NK-92 treated with Interleukin-12 subunit alpha and Interleukin-12 subunit beta, amount 100 ng/mL, for 24 hours (cell line): ENCODE measurements at regions not wholly inside any gene's neighbourhood (a gene's known extent, or its start where the extent isn't known, plus 50 kb on each side); places are given as distances from the start of the nearest gene placed in this dataset.

Experiments used
- DNase-seq: peaks from one replicate; lab custom pipeline; 2025; lab: John Stamatoyannopoulos, UW

DNA sequence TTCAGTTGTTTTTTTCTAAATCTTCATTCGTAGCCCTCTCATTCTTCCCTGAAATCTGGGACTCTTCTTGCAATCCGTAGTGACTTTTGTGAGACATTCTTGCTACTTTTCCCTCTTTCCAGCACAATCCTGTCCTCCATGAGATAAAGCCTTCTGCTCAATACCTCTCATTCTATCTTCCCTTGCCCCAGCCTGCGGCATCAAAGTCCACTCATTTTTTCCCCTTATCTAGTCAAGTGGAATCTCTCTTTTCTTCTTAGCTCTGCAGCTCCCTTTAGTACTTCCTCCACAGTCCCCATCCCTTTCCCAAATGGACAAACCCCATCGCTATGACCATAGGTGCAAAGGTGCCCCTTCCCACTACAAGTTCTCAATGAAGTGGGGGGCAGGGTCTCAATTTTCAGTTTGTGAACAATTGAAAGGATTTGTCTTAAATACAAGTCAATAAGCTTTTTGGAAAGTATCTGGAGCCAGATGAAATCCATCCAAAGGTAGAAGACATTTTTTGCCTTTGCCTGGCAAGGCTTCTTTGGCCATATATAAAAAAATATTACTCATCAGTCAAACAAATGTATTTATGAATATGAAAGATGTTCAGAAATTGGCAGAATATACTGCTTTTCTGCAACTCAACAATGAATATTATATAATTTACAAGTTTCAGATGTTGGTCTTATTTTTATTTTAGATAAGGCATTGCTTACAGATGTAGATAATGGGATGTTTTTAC, 179.4 kb downstream of the SNAPC1 start:
- no peak for DNase-seq

GRCh38 chr14:61948376-61948775, 186.2 kb downstream of the SNAPC1 start:
- DNase-seq: no peak

GRCh38 chr14:61950340-61950739, 188.1 kb downstream of the SNAPC1 start:
- DNase-seq: no peak

DNA sequence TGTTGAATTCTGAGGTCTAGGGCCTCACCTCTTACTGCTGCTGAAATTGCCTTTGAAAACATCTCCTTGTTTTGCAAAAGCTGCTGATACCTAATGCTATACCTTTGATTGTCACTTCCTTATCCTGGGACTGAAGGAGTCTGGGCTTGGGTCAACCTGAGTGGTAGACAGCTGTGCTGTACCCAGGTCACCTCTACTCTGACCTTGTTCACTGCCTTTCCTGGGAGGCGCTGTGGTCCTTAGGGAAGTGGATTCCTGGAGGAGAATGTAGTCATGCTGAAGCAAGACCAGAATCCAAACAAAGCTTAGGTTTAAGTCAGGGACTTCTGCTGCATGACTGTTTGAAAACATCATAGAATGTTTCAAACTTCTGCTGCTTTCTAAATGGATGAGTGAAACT, 191.4 kb downstream of the SNAPC1 start:
- DNase-seq: no peak

DNA sequence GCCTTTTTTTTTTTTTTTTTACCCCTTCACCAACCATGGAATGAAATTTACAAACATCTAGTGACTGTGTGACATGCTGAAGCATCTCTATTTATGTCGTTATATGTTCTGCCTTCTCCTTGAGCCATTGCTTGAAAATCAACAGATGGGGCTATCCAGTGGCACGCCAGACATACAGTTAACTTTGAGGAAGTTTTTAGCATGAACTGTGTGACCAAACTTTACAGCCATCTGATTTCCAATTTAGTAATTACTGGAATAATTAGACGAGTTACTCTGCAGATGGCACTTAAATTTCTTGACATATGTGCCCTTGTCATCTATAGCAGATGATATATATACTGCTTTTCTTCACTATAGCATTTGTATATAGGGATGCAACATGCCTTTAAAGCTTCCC, 192.1 kb downstream of the SNAPC1 start:
- DNase-seq: no peak

DNA sequence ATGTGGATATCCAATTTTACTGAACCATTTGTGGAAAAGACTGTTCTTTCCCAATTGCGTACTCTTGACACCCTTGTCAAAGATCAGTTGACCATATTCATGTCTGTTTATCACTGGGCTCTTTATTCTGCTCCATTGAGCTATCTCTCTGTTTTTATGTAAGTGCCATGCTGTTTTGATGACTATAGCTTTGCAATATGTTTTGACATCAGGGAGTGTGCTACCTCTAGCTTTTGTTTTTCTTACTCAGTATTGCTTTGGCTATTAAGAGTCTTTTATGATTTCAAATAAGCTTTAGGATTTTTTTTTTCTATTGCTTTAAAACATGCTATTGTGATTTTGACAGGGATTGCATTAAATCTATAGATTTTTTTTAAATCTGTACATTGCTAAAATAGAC, 194.3 kb downstream of the SNAPC1 start:
- DNase-seq: no peak

GRCh38 chr14:61959348-61959747, 197.1 kb downstream of the SNAPC1 start:
- DNase-seq: no peak

- DNase-seq: no peak
Measured at GRCh38 chr14:61961369-61961768, 199.1 kb downstream of the SNAPC1 start.

GRCh38 chr14:61963926-61964325, 201.7 kb downstream of the SNAPC1 start:
- no peak for DNase-seq

DNA sequence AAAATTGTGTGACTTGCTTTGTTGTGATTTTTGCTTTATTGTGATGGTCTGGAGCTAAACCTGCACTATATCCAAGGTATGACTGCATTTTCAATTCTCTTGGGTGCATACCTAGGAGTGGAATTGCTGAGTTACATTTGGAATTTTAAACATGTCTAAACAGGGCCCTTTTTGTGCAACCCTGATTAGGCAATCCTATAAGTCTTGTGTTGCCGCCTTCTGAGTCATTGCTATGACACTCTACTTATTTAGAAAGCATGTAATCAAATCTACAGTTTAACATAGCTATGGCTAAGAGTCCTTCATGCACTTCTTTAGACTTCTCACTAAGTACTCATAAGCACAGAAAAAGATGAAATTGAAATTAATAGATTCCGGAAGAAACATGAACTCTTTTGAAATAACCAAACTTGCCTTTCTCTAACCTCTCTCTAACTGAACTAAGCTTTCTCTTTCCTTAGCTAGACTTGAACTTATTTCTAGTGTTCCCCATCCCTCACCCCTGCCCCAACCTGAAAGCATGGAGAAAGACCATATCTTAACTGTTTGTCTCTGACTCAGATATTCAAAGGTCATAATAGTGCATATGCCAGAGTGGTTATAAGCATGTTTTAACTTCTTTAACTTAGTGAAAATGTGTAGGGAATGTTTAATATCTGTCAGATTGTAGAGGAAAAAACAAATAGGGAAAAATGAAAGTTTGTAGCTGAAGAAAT, 203.0 kb downstream of the SNAPC1 start:
- no peak for DNase-seq

DNA sequence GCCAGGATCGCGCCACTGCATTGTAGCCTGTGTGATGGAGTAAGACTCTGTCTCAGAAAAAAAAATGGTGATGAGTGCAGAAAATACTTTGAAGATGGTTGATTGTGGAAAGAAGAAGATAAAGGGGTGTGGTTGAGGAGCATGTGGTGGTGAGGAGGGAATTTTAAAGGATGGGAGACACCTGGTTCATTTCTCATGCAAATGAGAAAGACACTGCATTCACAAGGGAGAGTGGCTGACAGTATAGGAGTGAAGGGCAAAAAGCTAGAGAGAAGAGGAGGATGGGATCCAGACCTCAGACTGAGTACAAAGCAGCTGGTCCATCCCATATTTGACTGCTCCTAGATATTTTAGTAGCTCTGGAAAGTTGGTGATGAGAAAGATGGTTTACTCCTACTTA, 206.0 kb downstream of the SNAPC1 start:
- DNase-seq: no peak

GRCh38 chr14:61972711-61973110, 210.5 kb downstream of the SNAPC1 start:
- no peak for DNase-seq

DNA sequence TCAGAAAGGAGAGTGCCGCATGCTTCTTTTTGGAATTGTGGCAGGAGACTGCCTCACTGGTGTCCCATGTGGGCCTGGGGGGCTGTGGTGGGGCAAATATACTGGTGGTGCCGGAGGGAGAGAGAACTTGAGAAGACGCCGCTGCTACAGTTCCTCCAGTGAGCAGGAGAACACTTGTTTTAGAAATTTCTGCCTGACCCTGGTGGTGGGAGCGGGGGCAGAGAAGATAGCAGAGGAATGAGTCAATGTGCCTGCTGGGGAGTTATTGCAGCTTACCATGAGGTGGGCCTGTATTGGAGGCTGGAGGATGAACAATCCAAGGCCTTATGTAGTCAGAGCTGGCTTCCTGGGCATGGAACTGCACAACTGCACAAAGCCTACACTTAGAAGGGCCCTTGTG, 211.8 kb downstream of the SNAPC1 start:
- no peak for DNase-seq

- DNase-seq: no peak
Measured at GRCh38 chr14:61977217-61977616, 215.0 kb downstream of the SNAPC1 start.

- no peak for DNase-seq
Measured at GRCh38 chr14:61988240-61988639, 226.0 kb downstream of the SNAPC1 start.

GRCh38 chr14:61992139-61992538, 229.9 kb downstream of the SNAPC1 start:
- no peak for DNase-seq

GRCh38 chr14:61992926-61993325, 230.7 kb downstream of the SNAPC1 start:
- no peak for DNase-seq

- no peak for DNase-seq
Measured at GRCh38 chr14:61994589-61994988, 232.4 kb downstream of the SNAPC1 start.

DNA sequence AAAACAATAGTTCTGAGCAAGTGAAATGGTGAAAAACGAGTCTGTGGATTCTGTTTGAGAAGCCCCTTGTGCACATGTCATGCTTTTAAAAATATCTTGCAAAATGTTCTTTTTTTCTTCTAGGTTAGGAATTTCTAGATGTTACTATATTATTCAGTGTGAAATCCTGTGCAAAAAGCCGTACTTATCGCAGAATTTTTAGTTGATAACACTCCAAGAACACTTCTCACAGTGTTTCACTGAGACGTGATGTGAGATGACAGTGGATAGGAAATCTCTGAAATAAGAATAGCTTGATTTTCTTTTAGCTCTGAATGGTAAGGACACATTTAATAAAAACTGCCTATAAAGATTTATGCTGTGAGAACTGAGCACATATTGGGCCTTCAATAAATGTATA, 234.5 kb downstream of the SNAPC1 start:
- DNase-seq: no peak

DNA sequence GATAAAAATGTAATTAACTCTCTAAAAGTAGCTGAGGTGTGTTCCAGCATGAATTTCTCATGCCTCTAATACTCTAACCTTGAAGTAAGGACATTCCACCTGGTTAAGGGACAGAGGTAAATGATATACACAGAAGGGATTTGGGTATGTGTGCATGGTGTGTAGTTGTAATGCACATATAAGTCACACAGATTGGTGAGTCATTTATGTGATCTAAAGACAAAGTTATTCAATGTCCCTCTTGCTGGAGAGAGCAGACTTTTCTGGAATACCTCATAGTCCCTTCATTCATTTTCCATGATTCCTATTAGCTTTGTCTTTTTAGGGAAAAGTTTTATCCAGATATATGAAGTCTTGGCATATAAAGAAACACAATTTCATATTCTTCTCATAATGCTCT, 234.9 kb downstream of the SNAPC1 start:
- no peak for DNase-seq

DNA sequence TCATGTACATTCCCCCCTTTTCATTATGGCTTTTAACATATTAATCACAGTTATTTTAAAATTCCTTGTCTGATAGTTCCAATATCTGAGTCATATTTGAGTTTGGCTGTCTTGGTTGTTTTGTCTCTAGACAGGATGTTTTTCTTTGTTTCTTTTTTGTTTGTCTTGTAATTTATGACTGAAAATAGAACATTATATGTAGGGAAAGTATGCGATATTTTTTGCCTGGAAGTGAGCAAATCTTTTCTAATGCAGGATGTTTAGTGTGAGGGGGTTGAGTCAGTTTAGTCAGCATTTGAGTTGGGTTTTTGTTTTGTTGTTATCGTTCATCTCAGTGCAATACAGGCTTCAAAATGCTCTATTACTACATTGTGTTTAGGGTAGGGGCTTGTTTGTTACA, 239.7 kb downstream of the SNAPC1 start:
- DNase-seq: no peak

DNA sequence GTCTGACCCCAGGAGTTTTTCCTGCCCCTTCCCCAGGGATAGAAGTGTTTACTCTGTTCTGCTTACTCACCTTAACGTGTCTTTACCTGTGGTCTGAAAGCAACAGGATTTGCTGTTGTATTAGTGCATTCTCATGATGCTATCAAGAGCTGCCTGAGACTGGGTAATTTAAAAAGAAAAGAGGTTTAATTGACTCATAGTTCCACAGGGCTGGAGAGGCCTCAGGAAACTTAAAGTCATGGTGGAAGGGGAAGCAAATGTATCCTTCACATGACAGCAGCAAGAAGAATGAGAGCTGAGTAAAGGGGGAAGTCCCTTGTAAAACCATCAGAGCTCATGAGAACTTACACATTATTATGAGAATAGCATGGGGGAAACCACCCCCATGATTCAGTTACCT, 240.4 kb downstream of the SNAPC1 start:
- no peak for DNase-seq

GRCh38 chr14:62003701-62004100, 241.5 kb downstream of the SNAPC1 start:
- no peak for DNase-seq
